ENCODE measurements at regions not wholly inside any gene's neighbourhood (a gene's known extent, or its start where the extent isn't known, plus 50 kb on each side); places are given as distances from the start of the nearest gene placed in this dataset.
A peak's percentile ranks its signal among the peaks of the same experiment; 100 is the strongest.
"Not testable (repeated sequence)": the region's sequence is repeated elsewhere in the genome, so short reads cannot be mapped to it uniquely, and the experiment has no call there.

GRCh38 chrY:12212394-12212793 is 488.6 kb upstream of the USP9Y start:
- H3K4me3 Mint-ChIP-seq: peak overlapping the region in 1 of 8 donors; percentile 30
- H3K36me3 Mint-ChIP-seq: peaks cover 0 to 12% of the 10 kb centered on the region in 2 donors

GRCh38 chrY:12215564-12216022 is 485.4 kb upstream of the USP9Y start:
- ChIA-PET CTCF (ENCODE audit: partially characterized antibody) (no interaction called here), POLR2A (ENCODE audit: partially characterized antibody) (no interaction called here)
- no peak for DNase-seq
- no peak overlapping the region for H3K27ac ChIP-seq (ENCODE audit: low read depth, low read length)
- H3K36me3 Mint-ChIP-seq: peaks cover 0 to 12% of the 10 kb centered on the region in 2 donors
- H3K4me1 Mint-ChIP-seq: peaks cover 0 to 59% (median 27%) of the 10 kb centered on the region in 4 donors
- H3K27ac Mint-ChIP-seq: peak overlapping the region in 2 of 7 donors; percentile 49 to 88
- peaks cover 0 to 50% (median 0%) of the 10 kb centered on the region in 8 donors for H3K9me3 Mint-ChIP-seq
- H3K4me3 ChIP-seq (ENCODE audit: low read length in 2 of 2): peak overlapping the region in 1 of 2 donors; percentile 14
- H3K4me1 ChIP-seq (ENCODE audit: insufficient read depth, low read length): peaks cover 10% of the 10 kb centered on the region
- intact Hi-C loops (cut with micrococcal nuclease): no loop called here
- no peaks in the 10 kb centered on the region for H3K27me3 Mint-ChIP-seq
- H3K36me3 ChIP-seq (ENCODE audit: insufficient read depth, low read length): no peaks in the 10 kb centered on the region
- H3K4me3 Mint-ChIP-seq: peak overlapping the region in 1 of 8 donors; percentile 61
- H3K9me3 ChIP-seq (ENCODE audit: control insufficient read depth in 1 of 2, low read length in 2 of 2): peaks cover 4 to 28% of the 10 kb centered on the region in 2 donors
- no peaks in the 10 kb centered on the region for H3K27me3 ChIP-seq (ENCODE audit: insufficient read depth, low read length)

More at GRCh38 chrY:12212394-12212793, 488.6 kb upstream of the USP9Y start:
- H3K9me3 ChIP-seq (ENCODE audit: control insufficient read depth in 1 of 2, low read length in 2 of 2): peaks cover 4 to 28% of the 10 kb centered on the region in 2 donors
- H3K27me3 Mint-ChIP-seq: no peaks in the 10 kb centered on the region
- DNase-seq: no peak
- H3K4me3 ChIP-seq (ENCODE audit: low read length in 2 of 2): no peak overlapping the region
- H3K27ac ChIP-seq (ENCODE audit: low read depth, low read length): no peak overlapping the region
- H3K27me3 ChIP-seq (ENCODE audit: insufficient read depth, low read length): no peaks in the 10 kb centered on the region
- H3K9me3 Mint-ChIP-seq: peaks cover 0 to 44% (median 0%) of the 10 kb centered on the region in 8 donors
- H3K4me1 Mint-ChIP-seq: peaks cover 0 to 51% (median 25%) of the 10 kb centered on the region in 4 donors
- intact Hi-C loops (cut with micrococcal nuclease): no loop called here
- H3K36me3 ChIP-seq (ENCODE audit: insufficient read depth, low read length): no peaks in the 10 kb centered on the region
- CTCF ChIA-PET (ENCODE audit: partially characterized antibody): no interaction called here
- H3K27ac Mint-ChIP-seq: no peak overlapping the region
- peaks cover 10% of the 10 kb centered on the region for H3K4me1 ChIP-seq (ENCODE audit: insufficient read depth, low read length)
- POLR2A ChIA-PET (ENCODE audit: partially characterized antibody): no interaction called here

GRCh38 chrY:12230921-12231320 is 470.1 kb upstream of the USP9Y start:
- H3K27ac Mint-ChIP-seq: no peak overlapping the region
- no peaks in the 10 kb centered on the region for H3K4me1 Mint-ChIP-seq
- intact Hi-C loops (cut with micrococcal nuclease): no loop called here
- Histone ChIP-seq H3K36me3 (ENCODE audit: insufficient read depth, low read length) (no peaks in the 10 kb centered on the region), H3K9me3 (ENCODE audit: control insufficient read depth in 1 of 2, low read length in 2 of 2) (no peaks in the 10 kb centered on the region), H3K27ac (ENCODE audit: low read depth, low read length) (no peak overlapping the region), H3K27me3 (ENCODE audit: insufficient read depth, low read length) (no peaks in the 10 kb centered on the region), H3K4me3 (ENCODE audit: low read length in 2 of 2) (no peak overlapping the region), H3K4me1 (ENCODE audit: insufficient read depth, low read length) (no peaks in the 10 kb centered on the region)
- H3K9me3 Mint-ChIP-seq: no peaks in the 10 kb centered on the region
- H3K27me3 Mint-ChIP-seq: peaks cover 0 to 2% of the 10 kb centered on the region in 2 donors
- no peak overlapping the region for H3K4me3 Mint-ChIP-seq
- POLR2A ChIA-PET (ENCODE audit: partially characterized antibody): no interaction called here
- no peaks in the 10 kb centered on the region for H3K36me3 Mint-ChIP-seq
- DNase-seq: no peak
- CTCF ChIA-PET (ENCODE audit: partially characterized antibody): no interaction called here

- Mint-ChIP-seq H3K9me3 (no peaks in the 10 kb centered on the region), H3K36me3 (no peaks in the 10 kb centered on the region), H3K27ac (no peak overlapping the region), H3K4me3 (no peak overlapping the region), H3K27me3 (no peaks in the 10 kb centered on the region), H3K4me1 (no peaks in the 10 kb centered on the region)
- Histone ChIP-seq H3K4me1 (ENCODE audit: insufficient read depth, low read length) (no peaks in the 10 kb centered on the region), H3K4me3 (ENCODE audit: low read length in 2 of 2) (no peak overlapping the region), H3K36me3 (ENCODE audit: insufficient read depth, low read length) (no peaks in the 10 kb centered on the region), H3K27me3 (ENCODE audit: insufficient read depth, low read length) (no peaks in the 10 kb centered on the region), H3K9me3 (ENCODE audit: control insufficient read depth in 1 of 2, low read length in 2 of 2) (no peaks in the 10 kb centered on the region), H3K27ac (ENCODE audit: low read depth, low read length) (no peak overlapping the region)
- intact Hi-C loops (cut with micrococcal nuclease): no loop called here
- ChIA-PET POLR2A (ENCODE audit: partially characterized antibody) (no interaction called here), CTCF (ENCODE audit: partially characterized antibody) (no interaction called here)
- DNase-seq: no peak
These were observed 464.6 kb upstream of the USP9Y start for GRCh38 chrY:12236399-12236798.

GRCh38 chrY:12240326-12240725 is 460.7 kb upstream of the USP9Y start:
- intact Hi-C loops (cut with micrococcal nuclease); H3K27me3 Mint-ChIP-seq; H3K4me1 ChIP-seq (ENCODE audit: insufficient read depth, low read length); H3K4me3 Mint-ChIP-seq; H3K9me3 Mint-ChIP-seq; H3K4me1 Mint-ChIP-seq; H3K4me3 ChIP-seq (ENCODE audit: low read length in 2 of 2); CTCF ChIA-PET (ENCODE audit: partially characterized antibody); H3K27me3 ChIP-seq (ENCODE audit: insufficient read depth, low read length); H3K27ac Mint-ChIP-seq; H3K9me3 ChIP-seq (ENCODE audit: control insufficient read depth in 1 of 2, low read length in 2 of 2); H3K36me3 Mint-ChIP-seq; POLR2A ChIA-PET (ENCODE audit: partially characterized antibody); DNase-seq; H3K27ac ChIP-seq (ENCODE audit: low read depth, low read length); H3K36me3 ChIP-seq (ENCODE audit: insufficient read depth, low read length): not testable (repeated sequence)

GRCh38 chrY:12244146-12244545 is 456.9 kb upstream of the USP9Y start:
- H3K36me3 ChIP-seq (ENCODE audit: insufficient read depth, low read length): no peaks in the 10 kb centered on the region
- no peak overlapping the region for H3K27ac ChIP-seq (ENCODE audit: low read depth, low read length)
- Mint-ChIP-seq H3K4me1 (no peaks in the 10 kb centered on the region), H3K9me3 (no peaks in the 10 kb centered on the region), H3K27me3 (peaks cover 0 to 2% of the 10 kb centered on the region in 2 donors), H3K27ac (no peak overlapping the region), H3K4me3 (no peak overlapping the region), H3K36me3 (no peaks in the 10 kb centered on the region)
- ChIA-PET POLR2A (ENCODE audit: partially characterized antibody) (no interaction called here), CTCF (ENCODE audit: partially characterized antibody) (no interaction called here)
- H3K9me3 ChIP-seq (ENCODE audit: control insufficient read depth in 1 of 2, low read length in 2 of 2): no peaks in the 10 kb centered on the region
- intact Hi-C loops (cut with micrococcal nuclease): no loop called here
- no peaks in the 10 kb centered on the region for H3K4me1 ChIP-seq (ENCODE audit: insufficient read depth, low read length)
- no peak for DNase-seq
- H3K27me3 ChIP-seq (ENCODE audit: insufficient read depth, low read length): no peaks in the 10 kb centered on the region
- no peak overlapping the region for H3K4me3 ChIP-seq (ENCODE audit: low read length in 2 of 2)

GRCh38 chrY:12253756-12254155 is 447.3 kb upstream of the USP9Y start:
- Mint-ChIP-seq H3K9me3 (no peaks in the 10 kb centered on the region), H3K27ac (no peak overlapping the region), H3K36me3 (no peaks in the 10 kb centered on the region), H3K4me3 (no peak overlapping the region), H3K4me1 (peaks cover 0 to 5% (median 0%) of the 10 kb centered on the region in 4 donors), H3K27me3 (no peaks in the 10 kb centered on the region)
- H3K4me1 ChIP-seq (ENCODE audit: insufficient read depth, low read length): no peaks in the 10 kb centered on the region
- ChIA-PET POLR2A (ENCODE audit: partially characterized antibody) (no interaction called here), CTCF (ENCODE audit: partially characterized antibody) (no interaction called here)
- DNase-seq: no peak
- no peak overlapping the region for H3K27ac ChIP-seq (ENCODE audit: low read depth, low read length)
- no peak overlapping the region for H3K4me3 ChIP-seq (ENCODE audit: low read length in 2 of 2)
- H3K36me3 ChIP-seq (ENCODE audit: insufficient read depth, low read length): no peaks in the 10 kb centered on the region
- H3K9me3 ChIP-seq (ENCODE audit: control insufficient read depth in 1 of 2, low read length in 2 of 2): no peaks in the 10 kb centered on the region
- H3K27me3 ChIP-seq (ENCODE audit: insufficient read depth, low read length): no peaks in the 10 kb centered on the region
- intact Hi-C loops (cut with micrococcal nuclease): no loop called here

GRCh38 chrY:12271162-12271561 is 429.9 kb upstream of the USP9Y start:
- no peaks in the 10 kb centered on the region for H3K9me3 Mint-ChIP-seq
- no peak overlapping the region for H3K27ac Mint-ChIP-seq
- no peak overlapping the region for H3K4me3 ChIP-seq (ENCODE audit: low read length in 2 of 2)
- intact Hi-C loops (cut with micrococcal nuclease): no loop called here
- H3K4me3 Mint-ChIP-seq: no peak overlapping the region
- H3K9me3 ChIP-seq (ENCODE audit: control insufficient read depth in 1 of 2, low read length in 2 of 2): no peaks in the 10 kb centered on the region
- H3K36me3 Mint-ChIP-seq: no peaks in the 10 kb centered on the region
- H3K27ac ChIP-seq (ENCODE audit: low read depth, low read length): no peak overlapping the region
- H3K27me3 ChIP-seq (ENCODE audit: insufficient read depth, low read length): no peaks in the 10 kb centered on the region
- no peak for DNase-seq
- no peaks in the 10 kb centered on the region for H3K4me1 Mint-ChIP-seq
- ChIA-PET POLR2A (ENCODE audit: partially characterized antibody) (no interaction called here), CTCF (ENCODE audit: partially characterized antibody) (no interaction called here)
- H3K27me3 Mint-ChIP-seq: no peaks in the 10 kb centered on the region
- H3K36me3 ChIP-seq (ENCODE audit: insufficient read depth, low read length): no peaks in the 10 kb centered on the region
- no peaks in the 10 kb centered on the region for H3K4me1 ChIP-seq (ENCODE audit: insufficient read depth, low read length)
